Muscle of leg (tissue), 3 donors: ENCODE measurements at regions not wholly inside any gene's neighbourhood (a gene's known extent, or its start where the extent isn't known, plus 50 kb on each side); places are given as distances from the start of the nearest gene placed in this dataset.
A peak's percentile ranks its signal among the peaks of the same experiment; 100 is the strongest.
"Not testable (repeated sequence)": the region's sequence is repeated elsewhere in the genome, so short reads cannot be mapped to it uniquely, and the experiment has no call there.

ENCODE experiments used
- DNase-seq: peaks from one replicate; pipeline ENCODE4 v3.0.0; 2013
- H3K27ac ChIP-seq: one replicate; pipeline ENCODE4 v1.5.1; 2013; ENCODE audit warnings: mild to moderate bottlenecking, low read length, control low read depth
- H3K27me3 ChIP-seq: one replicate; pipeline ENCODE4 v1.6.1; 2013; ENCODE audit warnings: low read length; ENCODE audit not compliant: control insufficient read depth, insufficient read depth
- H3K36me3 ChIP-seq: one replicate; pipeline ENCODE4 v1.6.1; 2013; ENCODE audit warnings: low read length; ENCODE audit not compliant: control insufficient read depth, insufficient read depth
- H3K4me1 ChIP-seq: one replicate; pipeline ENCODE4 v1.6.1; 2013; ENCODE audit warnings: low read length; ENCODE audit not compliant: control insufficient read depth, insufficient read depth
- H3K4me3 ChIP-seq: one replicate; pipeline ENCODE4 v1.5.1; 2013; ENCODE audit warnings: low read length, control low read depth
- H3K9me3 ChIP-seq: replicated peaks from 2 replicates; pipeline ENCODE4 v1.6.1; 2013; ENCODE audit warnings: low read depth, low read length; ENCODE audit not compliant: control insufficient read depth
- WGBS: methylation state at CpG from one replicate; pipeline ENCODE4 v1.1.5; 2013; ENCODE audit warnings: missing lambda C conversion rate; ENCODE audit not compliant: insufficient coverage; 5-methylcytosine and 5-hydroxymethylcytosine counted together

DNA sequence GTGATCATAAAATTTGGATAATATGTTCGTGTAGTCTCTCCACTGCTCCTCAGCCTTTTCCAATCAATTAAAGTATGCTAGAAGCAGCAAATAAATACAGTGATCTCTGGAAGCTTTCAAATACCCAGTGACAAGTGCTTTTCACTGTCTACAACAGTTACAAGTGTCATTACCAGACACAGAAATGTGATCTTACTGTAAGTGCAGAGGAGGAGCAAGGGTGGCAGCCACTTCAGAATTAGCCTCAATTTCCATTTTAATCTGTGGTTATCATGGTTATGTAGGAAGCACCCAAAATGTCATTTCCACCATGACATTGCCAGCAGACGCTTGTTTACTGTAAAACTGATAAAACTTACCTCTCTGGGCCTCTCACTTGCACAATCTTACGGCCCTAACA, 133.9 kb upstream of the ADAMTS3 start:
- no peaks in the 10 kb centered on the region for H3K4me1 ChIP-seq

GRCh38 chr4:72701987-72702819, 133.2 kb upstream of the ADAMTS3 start:
- DNase-seq, result peak; percentile 72
- Histone ChIP-seq H3K9me3 (no peaks in the 10 kb centered on the region), H3K27ac (no peak overlapping the region), H3K27me3 (no peaks in the 10 kb centered on the region), H3K4me1 (no peaks in the 10 kb centered on the region), H3K4me3 (no peak overlapping the region), H3K36me3 (no peaks in the 10 kb centered on the region)
- 23% methylated on average over 2 of the region's 7 CpGs for WGBS

More for the DNA sequence above, 133.9 kb upstream of the ADAMTS3 start:
- Histone ChIP-seq H3K27ac (no peak overlapping the region), H3K4me3 (no peak overlapping the region), H3K27me3 (no peaks in the 10 kb centered on the region), H3K36me3 (no peaks in the 10 kb centered on the region), H3K9me3 (no peaks in the 10 kb centered on the region)
- no CpG with 5 or more reads among the region's 3 CpGs for WGBS
- DNase-seq, result no peak

DNA sequence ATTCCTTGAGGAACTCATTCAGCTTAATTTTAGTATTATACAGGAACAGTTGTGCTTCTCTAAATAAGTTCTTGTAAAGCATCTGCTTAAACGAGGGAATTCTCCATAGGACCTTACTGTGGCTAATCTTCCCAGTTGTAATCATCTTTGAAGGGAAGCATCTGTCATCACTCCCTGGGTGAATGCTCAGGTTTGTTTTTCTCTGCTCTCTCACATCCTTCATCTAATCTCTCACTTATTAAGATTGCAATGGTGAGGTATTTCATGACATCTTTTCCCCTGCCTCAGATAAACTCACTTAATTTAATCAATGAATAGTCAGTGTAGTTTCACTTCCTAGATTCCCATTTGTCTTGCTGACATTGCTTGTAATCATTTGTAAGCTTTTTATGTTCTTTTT, 121.8 kb upstream of the ADAMTS3 start:
- Histone ChIP-seq H3K27ac (no peak overlapping the region), H3K9me3 (no peaks in the 10 kb centered on the region), H3K27me3 (no peaks in the 10 kb centered on the region), H3K4me3 (no peak overlapping the region), H3K4me1 (no peaks in the 10 kb centered on the region), H3K36me3 (no peaks in the 10 kb centered on the region)
- 0% methylated on average over 1 of the region's 1 CpG for WGBS
- no peak for DNase-seq

- DNase-seq, result no peak
- H3K4me1 ChIP-seq, result no peaks in the 10 kb centered on the region
- no CpG with 5 or more reads among the region's 1 CpG for WGBS
- H3K9me3 ChIP-seq, result no peaks in the 10 kb centered on the region
- H3K4me3 ChIP-seq, result no peak overlapping the region
- H3K27ac ChIP-seq, result no peak overlapping the region
- no peaks in the 10 kb centered on the region for H3K36me3 ChIP-seq
- no peaks in the 10 kb centered on the region for H3K27me3 ChIP-seq
These were observed 120.9 kb upstream of the ADAMTS3 start for GRCh38 chr4:72689923-72690322.

DNA sequence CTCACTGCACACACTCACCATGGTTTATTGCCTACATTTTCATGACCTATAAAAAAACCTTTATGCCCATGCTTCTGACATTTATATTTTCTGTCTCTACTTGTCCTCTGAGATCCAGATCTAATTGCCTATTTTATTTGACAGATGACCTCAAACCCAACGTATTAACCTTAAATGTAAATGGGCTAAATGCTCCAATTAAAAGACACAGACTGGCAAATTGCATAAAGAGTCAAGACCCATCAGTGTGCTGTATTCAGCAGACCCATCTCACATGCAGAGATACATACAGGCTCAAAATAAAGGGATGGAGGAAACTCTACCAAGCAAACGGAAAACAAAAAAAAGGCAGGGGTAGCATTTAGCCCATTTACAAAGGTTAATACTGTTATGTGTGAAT, 117.4 kb upstream of the ADAMTS3 start:
- not testable (repeated sequence) for H3K27ac ChIP-seq, H3K27me3 ChIP-seq, DNase-seq, H3K9me3 ChIP-seq, H3K4me3 ChIP-seq, H3K4me1 ChIP-seq, H3K36me3 ChIP-seq
- no CpG with 5 or more reads among the region's 2 CpGs for WGBS

DNA sequence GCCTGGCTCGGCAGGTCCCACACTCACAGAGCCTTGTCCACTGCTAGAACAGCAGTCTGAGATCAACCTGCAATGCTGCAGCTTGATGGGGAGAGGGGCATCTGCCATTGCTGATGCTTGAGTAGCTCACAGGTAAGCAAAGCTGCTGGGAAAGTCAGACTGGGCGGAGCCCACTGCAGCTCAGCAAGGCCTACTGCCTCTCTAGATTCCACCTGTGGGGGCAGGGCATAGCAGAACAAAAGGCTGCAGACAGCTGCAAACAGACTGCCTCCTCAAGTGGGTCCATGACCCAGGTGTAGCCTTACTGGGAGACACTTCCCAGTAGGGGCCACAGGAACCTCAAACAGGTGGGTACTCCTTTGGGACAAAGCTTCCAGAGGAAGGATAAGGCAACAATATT, 110.6 kb upstream of the ADAMTS3 start:
- no peak for DNase-seq
- no peak overlapping the region for H3K27ac ChIP-seq
- WGBS, result 100% methylated on average over 1 of the region's 2 CpGs
- no peaks in the 10 kb centered on the region for H3K36me3 ChIP-seq
- no peaks in the 10 kb centered on the region for H3K9me3 ChIP-seq
- no peaks in the 10 kb centered on the region for H3K4me1 ChIP-seq
- no peaks in the 10 kb centered on the region for H3K27me3 ChIP-seq
- H3K4me3 ChIP-seq, result no peak overlapping the region

DNA sequence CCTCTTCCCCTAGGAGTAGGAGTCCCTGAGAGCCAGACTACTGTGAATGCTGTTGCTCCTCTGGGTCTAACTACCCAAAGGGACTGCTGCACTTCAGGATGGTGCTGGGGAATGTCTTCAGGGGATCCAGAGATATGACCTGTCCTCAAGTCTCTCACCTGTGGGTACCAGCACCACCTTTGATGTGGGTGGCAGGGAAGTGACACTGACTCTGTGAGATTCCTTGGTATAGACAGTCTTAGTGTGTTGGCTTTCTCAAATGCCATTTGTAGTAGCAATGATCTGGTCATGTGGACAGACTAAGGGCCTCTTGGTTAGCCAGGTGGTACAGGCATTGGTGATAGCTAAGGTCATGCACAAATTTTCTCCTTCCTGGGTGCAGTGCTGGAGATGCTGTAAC, 108.9 kb upstream of the ADAMTS3 start:
- no peaks in the 10 kb centered on the region for H3K36me3 ChIP-seq
- no peak overlapping the region for H3K4me3 ChIP-seq
- DNase-seq, result no peak
- no peaks in the 10 kb centered on the region for H3K9me3 ChIP-seq
- no peaks in the 10 kb centered on the region for H3K27me3 ChIP-seq
- no peak overlapping the region for H3K27ac ChIP-seq
- no peaks in the 10 kb centered on the region for H3K4me1 ChIP-seq

DNA sequence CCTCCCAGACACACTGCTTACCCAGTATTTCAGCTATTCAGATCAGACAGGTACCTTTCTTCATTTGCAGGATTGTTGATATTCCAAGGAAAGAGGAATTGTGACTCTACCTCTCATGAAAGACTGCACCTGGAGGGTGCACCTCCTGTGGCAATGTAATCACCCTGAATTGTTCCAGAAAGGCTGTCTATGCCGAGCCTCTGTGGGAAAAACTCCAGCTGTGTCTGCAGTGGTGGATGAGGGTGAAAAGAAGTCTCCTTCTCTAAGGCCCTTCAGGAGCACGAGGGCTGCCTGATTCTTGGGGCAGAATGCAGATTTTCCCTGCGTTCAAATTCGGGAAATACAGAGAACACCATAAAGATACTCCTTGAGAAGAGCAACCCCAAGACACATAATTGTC, 108.2 kb upstream of the ADAMTS3 start:
- H3K4me1 ChIP-seq, result no peaks in the 10 kb centered on the region
- no peak for DNase-seq
- 43% methylated on average over 1 of the region's 4 CpGs for WGBS
- H3K27ac ChIP-seq, result no peak overlapping the region
- no peak overlapping the region for H3K4me3 ChIP-seq
- no peaks in the 10 kb centered on the region for H3K27me3 ChIP-seq
- no peaks in the 10 kb centered on the region for H3K9me3 ChIP-seq
- H3K36me3 ChIP-seq, result no peaks in the 10 kb centered on the region

GRCh38 chr4:72671980-72672379, 103.0 kb upstream of the ADAMTS3 start:
- no peak for DNase-seq
- H3K4me3 ChIP-seq, result no peak overlapping the region
- H3K9me3 ChIP-seq, result no peaks in the 10 kb centered on the region
- no peak overlapping the region for H3K27ac ChIP-seq
- no peaks in the 10 kb centered on the region for H3K4me1 ChIP-seq
- WGBS, result no CpG with 5 or more reads among the region's 3 CpGs
- H3K27me3 ChIP-seq, result no peaks in the 10 kb centered on the region
- no peaks in the 10 kb centered on the region for H3K36me3 ChIP-seq

GRCh38 chr4:72670521-72670920, 101.5 kb upstream of the ADAMTS3 start:
- Histone ChIP-seq H3K27me3 (no peaks in the 10 kb centered on the region), H3K27ac (no peak overlapping the region), H3K36me3 (no peaks in the 10 kb centered on the region), H3K9me3 (no peaks in the 10 kb centered on the region), H3K4me1 (no peaks in the 10 kb centered on the region), H3K4me3 (no peak overlapping the region)
- no peak for DNase-seq
- WGBS, result 100% methylated on average over 2 of the region's 4 CpGs

DNA sequence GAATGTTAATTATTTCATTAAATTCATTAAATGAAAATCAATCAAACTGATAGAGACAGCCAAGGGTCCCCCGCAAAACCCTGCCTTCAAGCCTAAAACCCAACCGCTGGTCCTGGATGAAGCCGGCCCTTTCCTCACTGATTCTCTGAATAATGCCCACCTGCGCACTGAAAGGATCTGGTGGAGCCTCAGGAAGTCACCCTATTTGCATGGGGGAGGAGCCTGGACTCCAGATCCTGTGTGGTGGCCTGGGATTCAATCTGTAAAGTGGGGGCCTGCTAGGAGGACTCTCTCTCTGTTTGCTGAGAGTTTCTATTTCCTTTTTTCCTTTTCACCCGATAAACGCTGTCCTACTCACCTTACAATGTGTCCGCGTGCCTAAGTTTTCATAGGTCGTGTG, 97.9 kb upstream of the ADAMTS3 start:
- H3K4me3 ChIP-seq, result no peak overlapping the region
- no peaks in the 10 kb centered on the region for H3K36me3 ChIP-seq
- DNase-seq, result no peak
- H3K27ac ChIP-seq, result no peak overlapping the region
- no peaks in the 10 kb centered on the region for H3K4me1 ChIP-seq
- H3K9me3 ChIP-seq, result no peaks in the 10 kb centered on the region
- no peaks in the 10 kb centered on the region for H3K27me3 ChIP-seq
- WGBS, result no CpG with 5 or more reads among the region's 9 CpGs
